ENCODE measurements at regions not wholly inside any gene's neighbourhood (a gene's known extent, or its start where the extent isn't known, plus 50 kb on each side); places are given as distances from the start of the nearest gene placed in this dataset.
"Not testable (repeated sequence)": the region's sequence is repeated elsewhere in the genome, so short reads cannot be mapped to it uniquely, and the experiment has no call there.

- DNase-seq = no peak
Measured at GRCh38 chr11:19429108-19429760, 188.5 kb upstream of the E2F8 start.

GRCh38 chr11:19428206-19429002, 187.7 kb upstream of the E2F8 start:
- no peak for DNase-seq

GRCh38 chr11:19426756-19427403, 186.1 kb upstream of the E2F8 start:
- no peak for DNase-seq

- no peak for DNase-seq
Measured at GRCh38 chr11:19426011-19426755, 185.4 kb upstream of the E2F8 start.

- no peak for DNase-seq
Measured at GRCh38 chr11:19422276-19422675, 181.5 kb upstream of the E2F8 start.

GRCh38 chr11:19420868-19421533, 180.3 kb upstream of the E2F8 start:
- no peak for DNase-seq

- DNase-seq = no peak
Measured at GRCh38 chr11:19419808-19420207, 179.1 kb upstream of the E2F8 start.

GRCh38 chr11:19419021-19419750, 178.4 kb upstream of the E2F8 start:
- DNase-seq = no peak

- DNase-seq = no peak
Measured at GRCh38 chr11:19418221-19418620, 177.5 kb upstream of the E2F8 start.

GRCh38 chr11:19412070-19412469, 171.3 kb upstream of the E2F8 start:
- not testable (repeated sequence) for DNase-seq

- no peak for DNase-seq
Measured at GRCh38 chr11:19410032-19410431, 169.3 kb upstream of the E2F8 start.

GRCh38 chr11:19409307-19409706, 168.6 kb upstream of the E2F8 start:
- DNase-seq = no peak

GRCh38 chr11:19407677-19408270, 167.0 kb upstream of the E2F8 start:
- no peak for DNase-seq

GRCh38 chr11:19405966-19406365, 165.2 kb upstream of the E2F8 start:
- DNase-seq = no peak

GRCh38 chr11:19404787-19405186, 164.0 kb upstream of the E2F8 start:
- no peak for DNase-seq

GRCh38 chr11:19403196-19403895, 162.6 kb upstream of the E2F8 start:
- DNase-seq = no peak

GRCh38 chr11:19400296-19400695, 159.6 kb upstream of the E2F8 start:
- DNase-seq = no peak

GRCh38 chr11:19398772-19399527, 158.2 kb upstream of the E2F8 start:
- no peak for DNase-seq

GRCh38 chr11:19398273-19398672, 157.5 kb upstream of the E2F8 start:
- no peak for DNase-seq

- DNase-seq = no peak
Measured at GRCh38 chr11:19395050-19395449, 154.3 kb upstream of the E2F8 start.

Measured in NCI-H1092 (cell line).